HepG2 (cell line): ENCODE measurements at regions not wholly inside any gene's neighbourhood (a gene's known extent, or its start where the extent isn't known, plus 50 kb on each side); places are given as distances from the start of the nearest gene placed in this dataset.

Source experiments
- FOXP1 ChIP-seq, 2 experiments: fragments of 450-650 bp in 1 of 2; IDR thresholded peaks; 2 replicates each; pipeline ENCODE4 v1.6.1; 2017 to 2018; ENCODE audit warnings: antibody characterized with exemption in 1 of 2
- KMT2B ChIP-seq: IDR thresholded peaks from 2 replicates; pipeline ENCODE4 v1.6.1; 2016; ENCODE audit warnings: missing genetic modification reagents, missing compliant biosample characterization
- ZNF570 ChIP-seq: sonication (generic); formaldehyde crosslinking; IDR thresholded peaks from 2 replicates; pipeline ENCODE4 v1.4.0; 2020; ENCODE audit warnings: mild to moderate bottlenecking, missing genetic modification reagents, borderline replicate concordance
- TF ChIP-seq, protein P1 (sequence below): sonication (generic); formaldehyde crosslinking; IDR thresholded peaks from one replicate; pipeline ENCODE4 v1.5.1; 2020; ENCODE audit warnings: mild to moderate bottlenecking, missing genetic modification reagents; ENCODE audit errors: not compliant biosample characterization
- TF ChIP-seq, protein P2 (sequence below): sonication (generic); formaldehyde crosslinking; IDR thresholded peaks from 2 replicates; pipeline ENCODE4 v1.4.0; 2020; ENCODE audit warnings: missing genetic modification reagents, low read depth, mild to moderate bottlenecking, borderline replicate concordance
- TF ChIP-seq, protein P3 (sequence below): sonication (generic); formaldehyde crosslinking; IDR thresholded peaks from 2 replicates; pipeline ENCODE4 v1.4.0; 2020; ENCODE audit warnings: missing genetic modification reagents
- TF ChIP-seq, protein P4 (sequence below): sonication (generic); formaldehyde crosslinking; IDR thresholded peaks from 2 replicates; pipeline ENCODE4 v1.9.0; 2021; ENCODE audit warnings: missing genetic modification reagents, mild to moderate bottlenecking, borderline replicate concordance

DNA sequence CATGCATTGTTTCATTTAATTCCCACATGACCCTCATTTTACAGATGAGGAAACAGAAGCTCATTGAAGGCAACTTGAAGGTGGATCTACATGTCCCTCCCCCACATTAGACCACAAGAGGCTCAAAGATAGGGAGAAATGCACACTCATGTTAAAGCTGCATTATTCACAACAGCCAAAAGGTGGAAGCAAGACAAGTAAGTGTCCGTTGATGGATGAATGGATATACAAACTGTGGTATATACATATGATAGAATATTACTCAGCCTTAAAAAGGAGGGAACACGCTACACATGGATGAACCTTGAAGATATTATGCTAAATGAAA, 149.7 kb upstream of the JUN start (continued):
- TF ChIP-seq, protein P1, sequence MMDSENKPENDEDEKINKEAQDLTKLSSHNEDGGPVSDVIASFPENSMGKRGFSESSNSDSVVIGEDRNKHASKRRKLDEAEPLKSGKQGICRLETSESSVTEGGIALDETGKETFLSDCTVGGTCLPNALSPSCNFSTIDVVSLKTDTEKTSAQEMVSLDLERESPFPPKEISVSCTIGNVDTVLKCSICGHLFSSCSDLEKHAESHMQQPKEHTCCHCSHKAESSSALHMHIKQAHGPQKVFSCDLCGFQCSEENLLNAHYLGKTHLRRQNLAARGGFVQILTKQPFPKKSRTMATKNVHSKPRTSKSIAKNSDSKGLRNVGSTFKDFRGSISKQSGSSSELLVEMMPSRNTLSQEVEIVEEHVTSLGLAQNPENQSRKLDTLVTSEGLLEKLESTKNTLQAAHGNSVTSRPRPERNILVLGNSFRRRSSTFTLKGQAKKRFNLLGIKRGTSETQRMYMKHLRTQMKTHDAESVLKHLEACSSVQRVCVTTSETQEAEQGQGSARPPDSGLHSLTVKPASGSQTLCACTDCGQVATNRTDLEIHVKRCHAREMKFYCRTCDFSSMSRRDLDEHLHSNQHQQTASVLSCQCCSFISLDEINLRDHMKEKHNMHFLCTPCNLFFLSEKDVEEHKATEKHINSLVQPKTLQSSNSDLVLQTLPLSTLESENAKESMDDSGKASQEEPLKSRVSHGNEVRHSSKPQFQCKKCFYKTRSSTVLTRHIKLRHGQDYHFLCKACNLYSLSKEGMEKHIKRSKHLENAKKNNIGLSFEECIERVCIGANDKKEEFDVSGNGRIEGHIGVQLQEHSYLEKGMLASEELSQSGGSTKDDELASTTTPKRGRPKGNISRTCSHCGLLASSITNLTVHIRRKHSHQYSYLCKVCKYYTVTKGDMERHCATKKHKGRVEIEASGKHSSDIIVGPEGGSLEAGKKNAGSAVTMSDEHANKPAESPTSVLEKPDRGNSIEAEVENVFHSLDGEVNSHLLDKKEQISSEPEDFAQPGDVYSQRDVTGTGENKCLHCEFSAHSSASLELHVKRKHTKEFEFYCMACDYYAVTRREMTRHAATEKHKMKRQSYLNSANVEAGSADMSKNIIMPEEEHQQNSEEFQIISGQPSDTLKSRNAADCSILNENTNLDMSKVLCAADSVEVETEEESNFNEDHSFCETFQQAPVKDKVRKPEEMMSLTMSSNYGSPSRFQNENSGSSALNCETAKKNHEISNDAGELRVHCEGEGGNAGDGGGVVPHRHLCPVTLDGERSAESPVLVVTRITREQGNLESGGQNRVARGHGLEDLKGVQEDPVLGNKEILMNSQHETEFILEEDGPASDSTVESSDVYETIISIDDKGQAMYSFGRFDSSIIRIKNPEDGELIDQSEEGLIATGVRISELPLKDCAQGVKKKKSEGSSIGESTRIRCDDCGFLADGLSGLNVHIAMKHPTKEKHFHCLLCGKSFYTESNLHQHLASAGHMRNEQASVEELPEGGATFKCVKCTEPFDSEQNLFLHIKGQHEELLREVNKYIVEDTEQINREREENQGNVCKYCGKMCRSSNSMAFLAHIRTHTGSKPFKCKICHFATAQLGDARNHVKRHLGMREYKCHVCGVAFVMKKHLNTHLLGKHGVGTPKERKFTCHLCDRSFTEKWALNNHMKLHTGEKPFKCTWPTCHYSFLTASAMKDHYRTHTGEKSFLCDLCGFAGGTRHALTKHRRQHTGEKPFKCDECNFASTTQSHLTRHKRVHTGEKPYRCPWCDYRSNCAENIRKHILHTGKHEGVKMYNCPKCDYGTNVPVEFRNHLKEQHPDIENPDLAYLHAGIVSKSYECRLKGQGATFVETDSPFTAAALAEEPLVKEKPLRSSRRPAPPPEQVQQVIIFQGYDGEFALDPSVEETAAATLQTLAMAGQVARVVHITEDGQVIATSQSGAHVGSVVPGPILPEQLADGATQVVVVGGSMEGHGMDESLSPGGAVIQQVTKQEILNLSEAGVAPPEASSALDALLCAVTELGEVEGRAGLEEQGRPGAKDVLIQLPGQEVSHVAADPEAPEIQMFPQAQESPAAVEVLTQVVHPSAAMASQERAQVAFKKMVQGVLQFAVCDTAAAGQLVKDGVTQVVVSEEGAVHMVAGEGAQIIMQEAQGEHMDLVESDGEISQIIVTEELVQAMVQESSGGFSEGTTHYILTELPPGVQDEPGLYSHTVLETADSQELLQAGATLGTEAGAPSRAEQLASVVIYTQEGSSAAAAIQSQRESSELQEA (CRISPR knock-in tag), result no peak
- TF ChIP-seq, protein P2, sequence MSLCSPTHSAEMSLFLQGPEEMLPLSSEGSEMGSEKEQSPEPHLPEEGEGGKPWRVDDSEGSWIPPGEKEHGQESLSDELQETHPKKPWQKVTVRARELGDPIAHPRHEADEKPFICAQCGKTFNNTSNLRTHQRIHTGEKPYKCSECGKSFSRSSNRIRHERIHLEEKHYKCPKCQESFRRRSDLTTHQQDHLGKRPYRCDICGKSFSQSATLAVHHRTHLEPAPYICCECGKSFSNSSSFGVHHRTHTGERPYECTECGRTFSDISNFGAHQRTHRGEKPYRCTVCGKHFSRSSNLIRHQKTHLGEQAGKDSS (CRISPR knock-in tag), result no peak
- TF ChIP-seq FOXP1 (IDR thresholded peaks at IDR 0.05) (no peak), FOXP1 (CRISPR knock-in tag; IDR thresholded peaks at IDR 0.05) (no peak), ZNF570 (CRISPR knock-in tag) (no peak), KMT2B (CRISPR knock-in tag) (no peak)
- TF ChIP-seq, protein P3, sequence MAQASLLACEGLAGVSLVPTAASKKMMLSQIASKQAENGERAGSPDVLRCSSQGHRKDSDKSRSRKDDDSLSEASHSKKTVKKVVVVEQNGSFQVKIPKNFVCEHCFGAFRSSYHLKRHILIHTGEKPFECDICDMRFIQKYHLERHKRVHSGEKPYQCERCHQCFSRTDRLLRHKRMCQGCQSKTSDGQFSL (CRISPR knock-in tag), result no peak
- TF ChIP-seq, protein P4, sequence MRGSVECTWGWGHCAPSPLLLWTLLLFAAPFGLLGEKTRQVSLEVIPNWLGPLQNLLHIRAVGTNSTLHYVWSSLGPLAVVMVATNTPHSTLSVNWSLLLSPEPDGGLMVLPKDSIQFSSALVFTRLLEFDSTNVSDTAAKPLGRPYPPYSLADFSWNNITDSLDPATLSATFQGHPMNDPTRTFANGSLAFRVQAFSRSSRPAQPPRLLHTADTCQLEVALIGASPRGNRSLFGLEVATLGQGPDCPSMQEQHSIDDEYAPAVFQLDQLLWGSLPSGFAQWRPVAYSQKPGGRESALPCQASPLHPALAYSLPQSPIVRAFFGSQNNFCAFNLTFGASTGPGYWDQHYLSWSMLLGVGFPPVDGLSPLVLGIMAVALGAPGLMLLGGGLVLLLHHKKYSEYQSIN, result no peak
